T-helper 2 cell (primary cell): ENCODE measurements at regions not wholly inside any gene's neighbourhood (a gene's known extent, or its start where the extent isn't known, plus 50 kb on each side); places are given as distances from the start of the nearest gene placed in this dataset.
A peak's percentile ranks its signal among the peaks of the same experiment; 100 is the strongest.

ENCODE experiments used
- DNase-seq, 5 experiments: peaks; one replicate each; pipeline versions ENCODE4 v3.0.0 to v3.0.0-alpha.2; 2012 to 2022

- no peak for DNase-seq
These were observed 69.7 kb upstream of the DAPK1 start for GRCh38 chr9:87427851-87428506.

GRCh38 chr9:87428659-87429058, 69.0 kb upstream of the DAPK1 start:
- no peak for DNase-seq

GRCh38 chr9:87431837-87432236, 65.8 kb upstream of the DAPK1 start:
- no peak for DNase-seq

DNA sequence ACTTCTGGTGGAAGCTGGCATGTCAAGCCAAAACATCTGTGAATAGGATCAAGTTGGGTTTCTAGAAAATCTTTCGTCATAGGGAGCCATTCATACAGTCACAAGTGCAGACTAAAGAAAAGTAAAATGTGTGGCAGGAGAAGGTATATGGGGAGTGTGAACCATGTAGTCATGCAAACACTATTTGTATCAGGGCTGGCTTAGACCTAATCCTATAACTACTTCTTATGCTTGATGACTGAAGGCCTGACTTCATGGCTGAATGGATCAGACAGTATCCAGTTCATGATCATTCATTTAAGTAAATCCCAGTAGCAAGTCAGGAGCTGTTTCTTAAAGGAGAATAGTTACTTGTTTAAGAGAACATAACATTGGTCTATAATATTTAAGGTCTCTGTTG, 63.8 kb upstream of the DAPK1 start:
- no peak for DNase-seq

DNA sequence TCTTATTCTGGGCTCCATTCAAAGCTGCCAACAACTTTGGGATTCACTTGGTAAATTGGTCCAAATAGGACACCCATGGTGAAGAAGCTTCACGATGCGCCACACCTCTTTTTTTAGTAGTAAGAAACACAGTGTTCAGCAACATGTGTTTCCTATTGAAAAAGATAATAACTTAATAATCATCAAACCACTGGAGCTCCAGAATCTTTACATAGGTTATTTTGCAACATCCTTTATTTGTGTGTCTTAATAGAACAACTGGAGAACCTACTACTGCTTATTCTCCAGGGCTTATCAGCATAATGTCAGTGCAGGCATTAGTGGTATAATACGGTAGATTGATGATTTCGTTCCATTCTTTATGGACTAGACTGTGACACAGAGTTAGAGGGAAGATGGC, 63.3 kb upstream of the DAPK1 start:
- DNase-seq = no peak

GRCh38 chr9:87435189-87435880, 62.3 kb upstream of the DAPK1 start:
- no peak for DNase-seq

DNA sequence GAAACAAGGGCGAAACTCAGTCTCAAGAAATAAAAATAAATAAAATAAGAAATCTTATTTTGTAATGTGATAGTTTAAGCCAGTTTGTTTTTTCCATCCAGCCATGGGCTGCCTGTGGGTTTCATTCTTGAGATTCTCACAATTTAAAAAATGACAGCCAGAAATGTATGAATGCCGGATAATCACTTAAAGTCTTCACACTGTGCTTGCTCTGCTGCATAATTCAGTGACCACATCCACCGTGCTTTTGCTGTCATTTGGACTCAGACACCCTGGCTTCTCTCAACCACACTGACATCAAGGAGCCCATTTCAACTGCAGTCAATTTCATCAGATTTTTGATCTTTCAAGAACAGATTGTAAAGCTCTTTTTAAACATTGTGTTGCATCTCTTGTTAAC, 61.0 kb upstream of the DAPK1 start:
- no peak for DNase-seq

- DNase-seq = no peak
These were observed 59.7 kb upstream of the DAPK1 start for GRCh38 chr9:87437966-87438365.

DNA sequence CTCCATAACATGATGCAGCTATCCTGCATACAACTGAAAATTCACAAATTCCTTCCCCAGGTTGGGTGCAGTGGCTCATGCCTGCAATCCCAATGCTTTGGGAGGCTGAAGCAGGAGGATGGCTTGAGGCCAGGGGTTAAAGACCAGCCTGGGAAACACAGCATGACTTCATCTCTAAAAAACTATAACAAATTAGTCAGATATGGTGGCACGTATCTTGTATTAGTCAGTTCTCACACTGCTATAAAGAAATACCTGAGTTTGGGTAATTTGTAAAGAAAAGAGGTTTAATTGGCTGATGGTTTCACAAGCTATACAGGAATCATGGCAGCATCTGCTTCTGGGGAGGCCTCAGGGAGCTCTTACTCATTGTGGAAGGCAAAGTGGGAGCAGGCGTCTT, 56.4 kb upstream of the DAPK1 start:
- DNase-seq = no peak

GRCh38 chr9:87442451-87442850, 55.2 kb upstream of the DAPK1 start:
- DNase-seq = no peak

DNA sequence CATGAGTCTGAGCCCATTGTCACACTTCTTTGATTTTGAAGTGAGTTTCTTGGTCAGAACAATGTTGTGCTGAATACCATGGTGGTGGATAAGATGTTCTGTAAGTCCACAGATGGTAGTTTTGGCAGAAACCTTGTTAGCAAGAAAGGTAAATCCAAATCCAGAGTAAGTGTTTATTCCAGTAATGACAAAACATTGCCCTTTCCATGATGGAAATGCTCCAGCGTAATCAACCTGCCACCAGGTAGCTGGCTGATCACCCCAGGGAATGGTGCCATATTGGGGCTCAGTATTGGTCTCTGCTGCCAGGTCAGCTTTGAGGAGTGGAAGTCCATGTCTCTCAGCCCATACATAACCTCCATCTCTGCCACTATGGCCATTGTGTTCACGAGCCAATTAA, 54.7 kb upstream of the DAPK1 start:
- DNase-seq = no peak

- no peak for DNase-seq
These were observed 54.2 kb upstream of the DAPK1 start for GRCh38 chr9:87443461-87443860.

- DNase-seq = peak in 1 of 5 experiments; percentile 41
These were observed 52.0 kb upstream of the DAPK1 start for GRCh38 chr9:87445646-87446045.

- peak in 1 of 5 experiments; percentile 8 for DNase-seq
These were observed 51.1 kb upstream of the DAPK1 start for GRCh38 chr9:87446527-87446926.

- no peak for DNase-seq
These were observed 49.9 kb upstream of the DAPK1 start for GRCh38 chr9:87447547-87448432.
